ENCODE measurements at regions not wholly inside any gene's neighbourhood (a gene's known extent, or its start where the extent isn't known, plus 50 kb on each side); places are given as distances from the start of the nearest gene placed in this dataset.

GRCh38 chr17:33892717-33893591 is 362.1 kb upstream of the CCL2 start:
- Histone ChIP-seq H3F3A (ENCODE audit: insufficient read depth, low read length) (no peaks in the 10 kb centered on the region), H3K4me2 (ENCODE audit: low read length) (no peak overlapping the region), H3K4me3 (ENCODE audit: low read depth, low read length, poor library complexity, severe bottlenecking) (no peak overlapping the region), H3K4me1 (ENCODE audit: insufficient read depth, low read length, severe bottlenecking) (no peaks in the 10 kb centered on the region), H3K9me3 (ENCODE audit: low read length) (no peaks in the 10 kb centered on the region), H3K9me2 (ENCODE audit: low read depth, low read length) (no peaks in the 10 kb centered on the region), H3K79me2 (ENCODE audit: insufficient read depth, low read length) (no peaks in the 10 kb centered on the region), H3K36me3 (ENCODE audit: insufficient read depth, low read length) (no peaks in the 10 kb centered on the region), H2AFZ (ENCODE audit: low read length) (no peak overlapping the region), H3K9ac (ENCODE audit: low read length) (no peak overlapping the region), H4K20me1 (ENCODE audit: insufficient read depth, low read length) (no peaks in the 10 kb centered on the region), H3K27me3 (ENCODE audit: insufficient read depth, low read length) (no peaks in the 10 kb centered on the region), H3K27ac (ENCODE audit: low read depth, low read length, poor library complexity, severe bottlenecking) (no peak overlapping the region)
- TF ChIP-seq EZH2 (IDR thresholded peaks at IDR 0.05; ENCODE audit: borderline replicate concordance, low read length) (no peak), CTCF (IDR thresholded peaks at IDR 0.05; ENCODE audit: low read length) (no peak)

GRCh38 chr17:33895491-33895890 is 359.6 kb upstream of the CCL2 start:
- Histone ChIP-seq H3K4me3 (ENCODE audit: low read depth, low read length, poor library complexity, severe bottlenecking) (no peak overlapping the region), H3K4me2 (ENCODE audit: low read length) (no peak overlapping the region), H2AFZ (ENCODE audit: low read length) (no peak overlapping the region), H3K9ac (ENCODE audit: low read length) (no peak overlapping the region), H3K27me3 (ENCODE audit: insufficient read depth, low read length) (no peaks in the 10 kb centered on the region), H3K79me2 (ENCODE audit: insufficient read depth, low read length) (no peaks in the 10 kb centered on the region), H3K9me3 (ENCODE audit: low read length) (no peaks in the 10 kb centered on the region), H3K9me2 (ENCODE audit: low read depth, low read length) (no peaks in the 10 kb centered on the region), H3K36me3 (ENCODE audit: insufficient read depth, low read length) (no peaks in the 10 kb centered on the region), H3F3A (ENCODE audit: insufficient read depth, low read length) (no peaks in the 10 kb centered on the region), H4K20me1 (ENCODE audit: insufficient read depth, low read length) (no peaks in the 10 kb centered on the region), H3K27ac (ENCODE audit: low read depth, low read length, poor library complexity, severe bottlenecking) (no peak overlapping the region), H3K4me1 (ENCODE audit: insufficient read depth, low read length, severe bottlenecking) (no peaks in the 10 kb centered on the region)
- TF ChIP-seq CTCF (IDR thresholded peaks at IDR 0.05; ENCODE audit: low read length) = no peak
- no peak for TF ChIP-seq EZH2 (IDR thresholded peaks at IDR 0.05; ENCODE audit: borderline replicate concordance, low read length)

- Histone ChIP-seq H3K9me2 (ENCODE audit: low read depth, low read length) (no peaks in the 10 kb centered on the region), H3K4me3 (ENCODE audit: low read depth, low read length, poor library complexity, severe bottlenecking) (no peak overlapping the region), H3K9ac (ENCODE audit: low read length) (no peak overlapping the region), H3K9me3 (ENCODE audit: low read length) (no peaks in the 10 kb centered on the region), H3F3A (ENCODE audit: insufficient read depth, low read length) (no peaks in the 10 kb centered on the region), H3K4me2 (ENCODE audit: low read length) (no peak overlapping the region), H3K4me1 (ENCODE audit: insufficient read depth, low read length, severe bottlenecking) (no peaks in the 10 kb centered on the region), H3K36me3 (ENCODE audit: insufficient read depth, low read length) (no peaks in the 10 kb centered on the region), H3K27me3 (ENCODE audit: insufficient read depth, low read length) (no peaks in the 10 kb centered on the region), H3K79me2 (ENCODE audit: insufficient read depth, low read length) (no peaks in the 10 kb centered on the region), H3K27ac (ENCODE audit: low read depth, low read length, poor library complexity, severe bottlenecking) (no peak overlapping the region), H4K20me1 (ENCODE audit: insufficient read depth, low read length) (no peaks in the 10 kb centered on the region), H2AFZ (ENCODE audit: low read length) (no peak overlapping the region)
- TF ChIP-seq EZH2 (IDR thresholded peaks at IDR 0.05; ENCODE audit: borderline replicate concordance, low read length) (no peak), CTCF (IDR thresholded peaks at IDR 0.05; ENCODE audit: low read length) (no peak)
Measured at GRCh38 chr17:33896263-33896662, 358.8 kb upstream of the CCL2 start.
